HepG2 (cell line): ENCODE measurements at regions not wholly inside any gene's neighbourhood (a gene's known extent, or its start where the extent isn't known, plus 50 kb on each side); places are given as distances from the start of the nearest gene placed in this dataset.

ENCODE experiments used
- ATAC-seq: fragments of 200-7000 bp; cut with Tn5 transposase; 3 replicates; pipeline ENCODE4 v1.9.1; 2020; ENCODE audit warnings: mild to moderate bottlenecking, moderate library complexity
- BruUV-seq: library from RNA; stranded (reverse); fragments of 400-500 nt; replicated peaks from 2 replicates; lab custom pipeline; 2021; lab: Mats Ljungman, UMichigan
- CTCF ChIA-PET: fragments of 300-600 bp; formaldehyde crosslinking; extraction: SDS; loops from one replicate; lab custom pipeline; 2021; ENCODE audit warnings: low total read pairs, inconsistent platforms, low intra/inter-chr PET ratio; lab: Yijun Ruan, JAX
- POLR2A ChIA-PET: fragments of 350-600 bp; sonication (Branson Sonifier 250); formaldehyde crosslinking; loops from one replicate; lab custom pipeline; 2020; ENCODE audit warnings: antibody characterized with exemption, inconsistent platforms; lab: Yijun Ruan, JAX
- DNase-seq: peaks from one replicate; pipeline ENCODE4 v3.0.0-alpha.2; 2015; ENCODE audit warnings: low spot score
- FAIRE-seq: peaks from 3 replicates; lab custom pipeline; 2011; peaks lifted over from hg19 to GRCh38; lab: Jason Lieb, UNC
- H2AFZ ChIP-seq: one replicate; pipeline ENCODE4 v1.6.1; 2011; ENCODE audit warnings: low read length, inconsistent platforms
- H3K27ac ChIP-seq: fragments of 300-600 bp; 3 replicates; pipeline ENCODE4 v1.8.0; 2011; ENCODE audit warnings: mixed run types, mild to moderate bottlenecking, mixed read lengths, low read length, inconsistent platforms; ENCODE audit not compliant: insufficient read depth; ENCODE audit errors: extremely low read length
- H3K27me3 ChIP-seq, 2 experiments: fragments of 200-600 bp in 1 of 2; 2 replicates in 1 of 2; 3 replicates in 1 of 2; pipeline versions ENCODE4 v1.6.0 to v1.8.0; 2011; ENCODE audit warnings: low read length in 2 of 2, mild to moderate bottlenecking in 2 of 2, moderate library complexity in 2 of 2, inconsistent platforms in 1 of 2; ENCODE audit not compliant: insufficient read depth in 2 of 2, control insufficient read depth in 1 of 2
- H3K36me3 ChIP-seq, 2 experiments: fragments of 200-600 bp in 1 of 2; replicated peaks in 1 of 2; 2 replicates in 1 of 2; 3 replicates in 1 of 2; pipeline versions ENCODE4 v1.5.1 to v1.8.0; 2011; ENCODE audit warnings: low read length in 2 of 2, inconsistent platforms in 1 of 2; ENCODE audit not compliant: insufficient read depth in 2 of 2, control insufficient read depth in 1 of 2
- H3K4me1 ChIP-seq: 2 replicates; pipeline ENCODE4 v1.5.1; 2012; ENCODE audit warnings: low read length, inconsistent platforms; ENCODE audit not compliant: insufficient read depth
- H3K4me2 ChIP-seq: 2 replicates; pipeline ENCODE4 v1.6.0; 2011; ENCODE audit warnings: low read depth, low read length, inconsistent platforms
- H3K4me3 ChIP-seq, 3 experiments: fragments of 200-600 bp in 1 of 3; sonication (generic), shearing (Covaris generic) in 1 of 3; replicated peaks in 1 of 3; 2 replicates each; pipeline ENCODE4 v1.5.1; 2011 to 2016; ENCODE audit warnings: low read length in 3 of 3, inconsistent platforms in 2 of 3, low read depth in 2 of 3, mild to moderate bottlenecking in 2 of 3, control low read depth in 1 of 3, mixed read lengths in 1 of 3; ENCODE audit not compliant: insufficient read depth in 1 of 3
- H3K79me2 ChIP-seq: one replicate; pipeline ENCODE4 v1.6.1; 2011; ENCODE audit warnings: low read length, inconsistent platforms; ENCODE audit not compliant: insufficient read depth
- H3K9ac ChIP-seq: 2 replicates; pipeline ENCODE4 v1.6.0; 2011; ENCODE audit warnings: mild to moderate bottlenecking, low read depth, low read length, inconsistent platforms; ENCODE audit not compliant: insufficient read depth
- H3K9me3 ChIP-seq: 2 replicates; pipeline ENCODE4 v1.5.1; 2012; ENCODE audit warnings: mild to moderate bottlenecking, low read length
- H4K20me1 ChIP-seq: 2 replicates; pipeline ENCODE4 v1.6.0; 2011; ENCODE audit warnings: inconsistent platforms, mild to moderate bottlenecking, low read length, moderate library complexity; ENCODE audit not compliant: insufficient read depth
- DNMT3B ChIP-seq: conservative IDR thresholded peaks from 2 replicates; pipeline ENCODE4 v1.6.1; 2016; ENCODE audit warnings: missing biosample characterization, control low read depth
- FOXJ3 ChIP-seq: sonication (generic); formaldehyde crosslinking; IDR thresholded peaks from 2 replicates; pipeline ENCODE4 v1.4.0; 2020; ENCODE audit warnings: missing genetic modification reagents, mild to moderate bottlenecking, borderline replicate concordance
- IKZF1 ChIP-seq: fragments of 450-650 bp; IDR thresholded peaks from 2 replicates; pipeline ENCODE4 v1.7.1; 2016
- IRF1 ChIP-seq: sonication (generic); formaldehyde crosslinking; IDR thresholded peaks from 2 replicates; pipeline ENCODE4 v1.4.0; 2020; ENCODE audit warnings: low read depth, mild to moderate bottlenecking, missing genetic modification reagents
- NONO ChIP-seq, 2 experiments: fragments of 450-650 bp in 1 of 2; sonication (generic) in 1 of 2; formaldehyde crosslinking in 1 of 2; IDR thresholded peaks in 1 of 2; conservative IDR thresholded peaks in 1 of 2; 2 replicates each; pipeline versions ENCODE4 v1.6.1 to v1.8.0; 2017 to 2022; ENCODE audit warnings: mild to moderate bottlenecking in 1 of 2, missing genetic modification reagents in 1 of 2, moderate library complexity in 1 of 2
- PRDM15 ChIP-seq: sonication (generic); formaldehyde crosslinking; IDR thresholded peaks from 2 replicates; pipeline ENCODE4 v1.4.0; 2020; ENCODE audit warnings: missing genetic modification reagents
- SMAD3 ChIP-seq: sonication (generic); formaldehyde crosslinking; IDR thresholded peaks from 2 replicates; pipeline ENCODE4 v1.4.0; 2020; ENCODE audit warnings: missing genetic modification reagents
- TCF7 ChIP-seq: sonication (generic); IDR thresholded peaks from 2 replicates; pipeline ENCODE4 v1.6.1; 2016; ENCODE audit warnings: antibody characterized with exemption, low read depth
- USF2 ChIP-seq, 2 experiments: sonication (generic) in 1 of 2; formaldehyde crosslinking in 1 of 2; IDR thresholded peaks; 2 replicates each; pipeline versions ENCODE4 v1.5.1 to v1.6.1; 2011 to 2020; ENCODE audit warnings: borderline replicate concordance in 1 of 2, low read depth in 1 of 2, low read length in 1 of 2, mild to moderate bottlenecking in 1 of 2, missing genetic modification reagents in 1 of 2, moderate library complexity in 1 of 2
- ZBTB39 ChIP-seq: sonication (generic); formaldehyde crosslinking; IDR thresholded peaks from 2 replicates; pipeline ENCODE4 v1.5.0; 2020; ENCODE audit warnings: missing genetic modification reagents
- ZNF34 ChIP-seq: sonication (generic); formaldehyde crosslinking; IDR thresholded peaks from 2 replicates; pipeline ENCODE4 v1.4.0; 2020; ENCODE audit warnings: mild to moderate bottlenecking, missing genetic modification reagents, borderline replicate concordance
- ZNF556 ChIP-seq: sonication (generic); formaldehyde crosslinking; IDR thresholded peaks from 2 replicates; pipeline ENCODE4 v1.4.0; 2020; ENCODE audit warnings: mild to moderate bottlenecking, missing genetic modification reagents, borderline replicate concordance
- WGBS: methylation state at CpG from one replicate; pipeline ENCODE4 v1.1.6; 2017; ENCODE audit warnings: low lambda C conversion rate; 5-methylcytosine and 5-hydroxymethylcytosine counted together
- in situ Hi-C: cut with HindIII; loops from 2 replicates; pipeline ENCODE4 v1.10.0; 2017; ENCODE audit warnings: low pct_unique_long_range_greater_than_20kb; ENCODE audit not compliant: extremely low pct_ligation_motif_present
- intact Hi-C: fragments of 100-400 bp; cut with micrococcal nuclease; formaldehyde crosslinking; loops from one replicate; pipeline ENCODE4 v1.10.0; 2022; ENCODE audit not compliant: unreplicated experiment

- in situ Hi-C loops (no loop called here), intact Hi-C loops (no loop called here)
- FAIRE-seq: no peak
- H3K27me3 ChIP-seq: no peaks in the 10 kb centered on the region
- no peaks in the 10 kb centered on the region for H3K79me2 ChIP-seq
- no peak overlapping the region for H2AFZ ChIP-seq
- no peak overlapping the region for H3K27ac ChIP-seq
- POLR2A ChIA-PET: no interaction called here
- no peaks in the 10 kb centered on the region for H3K36me3 ChIP-seq
- H3K4me1 ChIP-seq: no peaks in the 10 kb centered on the region
- CTCF ChIA-PET: no interaction called here
- H4K20me1 ChIP-seq: no peaks in the 10 kb centered on the region
- ATAC-seq: no peak
- no TSS peak for BruUV-seq
- 45% methylated on average over 2 of the region's 2 CpGs for WGBS
- no peak for DNase-seq
- no peak overlapping the region for H3K4me3 ChIP-seq
- no peak overlapping the region for H3K9ac ChIP-seq
- peaks cover 35% of the 10 kb centered on the region for H3K9me3 ChIP-seq
- H3K4me2 ChIP-seq: no peak overlapping the region
- TF ChIP-seq NONO (IDR thresholded peaks at IDR 0.05) (no peak), NONO (CRISPR knock-in tag; conservative IDR thresholded peaks at IDR 0.05) (no peak), PRDM15 (CRISPR knock-in tag) (no peak), SMAD3 (CRISPR knock-in tag) (no peak), ZNF34 (no peak), USF2 (IDR thresholded peaks at IDR 0.05; ENCODE audit: low read depth, low read length) (no peak), USF2 (CRISPR knock-in tag; IDR thresholded peaks at IDR 0.05; ENCODE audit: borderline replicate concordance) (no peak), ZBTB39 (no peak), IRF1 (CRISPR knock-in tag) (no peak), DNMT3B (CRISPR knock-in tag) (no peak), ZNF556 (CRISPR knock-in tag) (no peak), IKZF1 (no peak), FOXJ3 (CRISPR knock-in tag) (no peak), TCF7 (no peak)
Observed at GRCh38 chr3:103991-104390, 92.6 kb upstream of the CHL1 start.
